ENCODE measurements at regions not wholly inside any gene's neighbourhood (a gene's known extent, or its start where the extent isn't known, plus 50 kb on each side); places are given as distances from the start of the nearest gene placed in this dataset.
"Not testable (repeated sequence)": the region's sequence is repeated elsewhere in the genome, so short reads cannot be mapped to it uniquely, and the experiment has no call there.

GRCh38 chr4:151522866-151523519 is 114.0 kb downstream of the FHIP1A start:
- H3K9me3 ChIP-seq (replicated peaks in 1 of 2; ENCODE audit: control insufficient read depth in 1 of 2, insufficient read depth in 1 of 2, low read length in 2 of 2), result no peaks in the 10 kb centered on the region
- H4K20me1 ChIP-seq (ENCODE audit: insufficient read depth, low read length), result no peaks in the 10 kb centered on the region
- Mint-ChIP-seq H3K4me3 (no peak overlapping the region), H3K27me3 (ENCODE audit: low read depth in 3 of 3) (peaks cover 4 to 7% (median 6%) of the 10 kb centered on the region in 3 donors), H3K9me3 (peaks cover 2 to 7% (median 4%) of the 10 kb centered on the region in 7 donors), H3K4me1 (no peaks in the 10 kb centered on the region), H3K27ac (no peak overlapping the region), H3K36me3 (no peaks in the 10 kb centered on the region)
- H3K4me2 ChIP-seq (replicated peaks; ENCODE audit: extremely low read depth, low read length, poor library complexity, severe bottlenecking), result no peak overlapping the region
- WGBS (ENCODE audit: insufficient coverage), result no CpG with 5 or more reads among the region's 4 CpGs
- no peak for TF ChIP-seq CTCF (IDR thresholded peaks at IDR 0.05)
- no peak overlapping the region for H3K27ac ChIP-seq (ENCODE audit: low read depth in 1 of 2, low read length in 2 of 2)
- H3K27me3 ChIP-seq (ENCODE audit: control insufficient read depth in 2 of 2, insufficient read depth in 2 of 2, low read length in 2 of 2), result peaks cover 0 to 3% of the 10 kb centered on the region in 2 donors
- no peak overlapping the region for H2AFZ ChIP-seq (ENCODE audit: insufficient read depth, low read depth, low read length, poor library complexity, severe bottlenecking)
- H3K9ac ChIP-seq (ENCODE audit: insufficient read depth, low read length, poor library complexity, severe bottlenecking), result no peak overlapping the region
- H3K4me3 ChIP-seq (replicated peaks in 1 of 3; ENCODE audit: low read depth in 2 of 3, low read length in 3 of 3), result no peak overlapping the region
- no peaks in the 10 kb centered on the region for H3K36me3 ChIP-seq (replicated peaks in 1 of 2; ENCODE audit: control insufficient read depth in 1 of 2, insufficient read depth in 2 of 2, low read length in 2 of 2)
- intact Hi-C loops (cut with micrococcal nuclease), result no loop called here
- no peaks in the 10 kb centered on the region for H3K79me2 ChIP-seq (ENCODE audit: insufficient read depth, low read length)
- no peak for DNase-seq
- no peaks in the 10 kb centered on the region for H3K4me1 ChIP-seq (ENCODE audit: control insufficient read depth in 1 of 2, insufficient read depth in 2 of 2, low read length in 2 of 2)

GRCh38 chr4:151524610-151525009 is 115.6 kb downstream of the FHIP1A start:
- Histone ChIP-seq H3K4me1 (ENCODE audit: control insufficient read depth in 1 of 2, insufficient read depth in 2 of 2, low read length in 2 of 2) (no peaks in the 10 kb centered on the region), H3K36me3 (replicated peaks in 1 of 2; ENCODE audit: control insufficient read depth in 1 of 2, insufficient read depth in 2 of 2, low read length in 2 of 2) (no peaks in the 10 kb centered on the region), H3K79me2 (ENCODE audit: insufficient read depth, low read length) (no peaks in the 10 kb centered on the region), H3K27me3 (ENCODE audit: control insufficient read depth in 2 of 2, insufficient read depth in 2 of 2, low read length in 2 of 2) (peaks cover 0 to 3% of the 10 kb centered on the region in 2 donors), H3K9ac (ENCODE audit: insufficient read depth, low read length, poor library complexity, severe bottlenecking) (no peak overlapping the region), H2AFZ (ENCODE audit: insufficient read depth, low read depth, low read length, poor library complexity, severe bottlenecking) (no peak overlapping the region), H3K27ac (ENCODE audit: low read depth in 1 of 2, low read length in 2 of 2) (no peak overlapping the region), H3K4me3 (replicated peaks in 1 of 3; ENCODE audit: low read depth in 2 of 3, low read length in 3 of 3) (no peak overlapping the region), H3K9me3 (replicated peaks in 1 of 2; ENCODE audit: control insufficient read depth in 1 of 2, insufficient read depth in 1 of 2, low read length in 2 of 2) (no peaks in the 10 kb centered on the region), H4K20me1 (ENCODE audit: insufficient read depth, low read length) (no peaks in the 10 kb centered on the region), H3K4me2 (replicated peaks; ENCODE audit: extremely low read depth, low read length, poor library complexity, severe bottlenecking) (no peak overlapping the region)
- Mint-ChIP-seq H3K9me3 (peaks cover 2 to 7% (median 4%) of the 10 kb centered on the region in 7 donors), H3K27me3 (ENCODE audit: low read depth in 3 of 3) (peaks cover 4 to 6% (median 5%) of the 10 kb centered on the region in 3 donors), H3K27ac (no peak overlapping the region), H3K4me3 (no peak overlapping the region), H3K4me1 (no peaks in the 10 kb centered on the region), H3K36me3 (no peaks in the 10 kb centered on the region)
- no peak for DNase-seq
- WGBS (ENCODE audit: insufficient coverage), result no CpG with 5 or more reads among the region's 2 CpGs
- TF ChIP-seq CTCF (IDR thresholded peaks at IDR 0.05), result no peak
- intact Hi-C loops (cut with micrococcal nuclease), result no loop called here

GRCh38 chr4:151526489-151526888 is 117.5 kb downstream of the FHIP1A start:
- H3K9me3 ChIP-seq (replicated peaks in 1 of 2; ENCODE audit: control insufficient read depth in 1 of 2, insufficient read depth in 1 of 2, low read length in 2 of 2); intact Hi-C loops (cut with micrococcal nuclease); H3K27ac ChIP-seq (ENCODE audit: low read depth in 1 of 2, low read length in 2 of 2); H3K79me2 ChIP-seq (ENCODE audit: insufficient read depth, low read length); H3K9me3 Mint-ChIP-seq; H3K36me3 ChIP-seq (replicated peaks in 1 of 2; ENCODE audit: control insufficient read depth in 1 of 2, insufficient read depth in 2 of 2, low read length in 2 of 2); H3K36me3 Mint-ChIP-seq; H3K4me3 Mint-ChIP-seq; H3K4me2 ChIP-seq (replicated peaks; ENCODE audit: extremely low read depth, low read length, poor library complexity, severe bottlenecking); DNase-seq; H3K4me3 ChIP-seq (replicated peaks in 1 of 3; ENCODE audit: low read depth in 2 of 3, low read length in 3 of 3); H3K9ac ChIP-seq (ENCODE audit: insufficient read depth, low read length, poor library complexity, severe bottlenecking); H3K27ac Mint-ChIP-seq; H3K27me3 Mint-ChIP-seq (ENCODE audit: low read depth in 3 of 3); H3K4me1 ChIP-seq (ENCODE audit: control insufficient read depth in 1 of 2, insufficient read depth in 2 of 2, low read length in 2 of 2); H4K20me1 ChIP-seq (ENCODE audit: insufficient read depth, low read length); H3K4me1 Mint-ChIP-seq; H2AFZ ChIP-seq (ENCODE audit: insufficient read depth, low read depth, low read length, poor library complexity, severe bottlenecking); H3K27me3 ChIP-seq (ENCODE audit: control insufficient read depth in 2 of 2, insufficient read depth in 2 of 2, low read length in 2 of 2): not testable (repeated sequence)
- WGBS (ENCODE audit: insufficient coverage), result 100% methylated on average over 11 of the region's 36 CpGs

All from CD14-positive monocyte (primary cell).